ENCODE measurements at regions not wholly inside any gene's neighbourhood (a gene's known extent, or its start where the extent isn't known, plus 50 kb on each side); places are given as distances from the start of the nearest gene placed in this dataset.

- intact Hi-C loops (cut with micrococcal nuclease) = no loop called here
- CTCF ChIA-PET (ENCODE audit: partially characterized antibody) = no interaction called here
These were observed 152.8 kb downstream of the TMEM18 start for GRCh38 chr2:524442-524841.

GRCh38 chr2:523698-524270, 153.4 kb downstream of the TMEM18 start:
- Histone ChIP-seq H3K27ac (ENCODE audit: low read depth, low read length) (no peak overlapping the region), H3K4me3 (ENCODE audit: low read length in 2 of 2) (no peak overlapping the region), H3K9me3 (ENCODE audit: control insufficient read depth in 1 of 2, low read length in 2 of 2) (no peaks in the 10 kb centered on the region), H3K36me3 (ENCODE audit: insufficient read depth, low read length) (no peaks in the 10 kb centered on the region), H3K27me3 (ENCODE audit: insufficient read depth, low read length) (no peaks in the 10 kb centered on the region), H3K4me1 (ENCODE audit: insufficient read depth, low read length) (no peaks in the 10 kb centered on the region)
- no peak for DNase-seq
- Mint-ChIP-seq H3K4me3 (no peak overlapping the region), H3K9me3 (peaks cover 0 to 6% (median 0%) of the 10 kb centered on the region in 8 donors), H3K27ac (no peak overlapping the region), H3K36me3 (no peaks in the 10 kb centered on the region), H3K27me3 (peaks cover 9 to 12% of the 10 kb centered on the region in 2 donors), H3K4me1 (no peaks in the 10 kb centered on the region)
- intact Hi-C loops (cut with micrococcal nuclease) = no loop called here
- ChIA-PET POLR2A (ENCODE audit: partially characterized antibody) (no interaction called here), CTCF (ENCODE audit: partially characterized antibody) (no interaction called here)

More at GRCh38 chr2:524442-524841, 152.8 kb downstream of the TMEM18 start:
- Histone ChIP-seq H3K4me3 (ENCODE audit: low read length in 2 of 2) (no peak overlapping the region), H3K36me3 (ENCODE audit: insufficient read depth, low read length) (no peaks in the 10 kb centered on the region), H3K27me3 (ENCODE audit: insufficient read depth, low read length) (no peaks in the 10 kb centered on the region), H3K27ac (ENCODE audit: low read depth, low read length) (no peak overlapping the region), H3K9me3 (ENCODE audit: control insufficient read depth in 1 of 2, low read length in 2 of 2) (no peaks in the 10 kb centered on the region), H3K4me1 (ENCODE audit: insufficient read depth, low read length) (no peaks in the 10 kb centered on the region)
- peaks cover 12% of the 10 kb centered on the region in 2 donors for H3K27me3 Mint-ChIP-seq
- H3K9me3 Mint-ChIP-seq = peaks cover 0 to 6% (median 4%) of the 10 kb centered on the region in 8 donors
- H3K4me3 Mint-ChIP-seq = no peak overlapping the region
- no peaks in the 10 kb centered on the region for H3K36me3 Mint-ChIP-seq
- H3K27ac Mint-ChIP-seq = no peak overlapping the region
- H3K4me1 Mint-ChIP-seq = no peaks in the 10 kb centered on the region
- no peak for DNase-seq
- POLR2A ChIA-PET (ENCODE audit: partially characterized antibody) = no interaction called here

GRCh38 chr2:522776-523175, 154.4 kb downstream of the TMEM18 start:
- intact Hi-C loops (cut with micrococcal nuclease) = no loop called here
- Mint-ChIP-seq H3K36me3 (no peaks in the 10 kb centered on the region), H3K27me3 (peaks cover 9 to 13% of the 10 kb centered on the region in 2 donors), H3K27ac (no peak overlapping the region), H3K4me1 (no peaks in the 10 kb centered on the region), H3K4me3 (no peak overlapping the region), H3K9me3 (peaks cover 0 to 6% (median 0%) of the 10 kb centered on the region in 8 donors)
- Histone ChIP-seq H3K27ac (ENCODE audit: low read depth, low read length) (no peak overlapping the region), H3K27me3 (ENCODE audit: insufficient read depth, low read length) (no peaks in the 10 kb centered on the region), H3K36me3 (ENCODE audit: insufficient read depth, low read length) (no peaks in the 10 kb centered on the region), H3K4me3 (ENCODE audit: low read length in 2 of 2) (no peak overlapping the region), H3K9me3 (ENCODE audit: control insufficient read depth in 1 of 2, low read length in 2 of 2) (no peaks in the 10 kb centered on the region), H3K4me1 (ENCODE audit: insufficient read depth, low read length) (no peaks in the 10 kb centered on the region)
- ChIA-PET POLR2A (ENCODE audit: partially characterized antibody) (no interaction called here), CTCF (ENCODE audit: partially characterized antibody) (no interaction called here)
- no peak for DNase-seq

- no peak for DNase-seq
- no peaks in the 10 kb centered on the region for H3K27me3 ChIP-seq (ENCODE audit: insufficient read depth, low read length)
- H3K9me3 Mint-ChIP-seq = peaks cover 0 to 6% (median 0%) of the 10 kb centered on the region in 8 donors
- H3K4me3 ChIP-seq (ENCODE audit: low read length in 2 of 2) = no peak overlapping the region
- H3K27ac ChIP-seq (ENCODE audit: low read depth, low read length) = no peak overlapping the region
- H3K27me3 Mint-ChIP-seq = peaks cover 9 to 13% of the 10 kb centered on the region in 2 donors
- intact Hi-C loops (cut with micrococcal nuclease) = no loop called here
- H3K4me3 Mint-ChIP-seq = no peak overlapping the region
- no peaks in the 10 kb centered on the region for H3K36me3 Mint-ChIP-seq
- no peaks in the 10 kb centered on the region for H3K9me3 ChIP-seq (ENCODE audit: control insufficient read depth in 1 of 2, low read length in 2 of 2)
- POLR2A ChIA-PET (ENCODE audit: partially characterized antibody) = no interaction called here
- no peaks in the 10 kb centered on the region for H3K36me3 ChIP-seq (ENCODE audit: insufficient read depth, low read length)
- H3K4me1 ChIP-seq (ENCODE audit: insufficient read depth, low read length) = no peaks in the 10 kb centered on the region
- CTCF ChIA-PET (ENCODE audit: partially characterized antibody) = no interaction called here
- H3K4me1 Mint-ChIP-seq = no peaks in the 10 kb centered on the region
- H3K27ac Mint-ChIP-seq = no peak overlapping the region
These were observed 155.2 kb downstream of the TMEM18 start for GRCh38 chr2:521853-522530.

GRCh38 chr2:520663-521340, 156.4 kb downstream of the TMEM18 start:
- Histone ChIP-seq H3K9me3 (ENCODE audit: control insufficient read depth in 1 of 2, low read length in 2 of 2) (no peaks in the 10 kb centered on the region), H3K4me3 (ENCODE audit: low read length in 2 of 2) (no peak overlapping the region), H3K36me3 (ENCODE audit: insufficient read depth, low read length) (no peaks in the 10 kb centered on the region), H3K4me1 (ENCODE audit: insufficient read depth, low read length) (no peaks in the 10 kb centered on the region), H3K27me3 (ENCODE audit: insufficient read depth, low read length) (no peaks in the 10 kb centered on the region), H3K27ac (ENCODE audit: low read depth, low read length) (no peak overlapping the region)
- Mint-ChIP-seq H3K4me1 (no peaks in the 10 kb centered on the region), H3K27me3 (peaks cover 9 to 13% of the 10 kb centered on the region in 2 donors), H3K36me3 (no peaks in the 10 kb centered on the region), H3K4me3 (no peak overlapping the region), H3K27ac (peak overlapping the region in 2 of 7 donors; percentile 10 to 52), H3K9me3 (peaks cover 0 to 6% (median 0%) of the 10 kb centered on the region in 8 donors)
- intact Hi-C loops (cut with micrococcal nuclease) = no loop called here
- no peak for DNase-seq
- ChIA-PET POLR2A (ENCODE audit: partially characterized antibody) (no interaction called here), CTCF (ENCODE audit: partially characterized antibody) (no interaction called here)

- no peaks in the 10 kb centered on the region for H3K27me3 ChIP-seq (ENCODE audit: insufficient read depth, low read length)
- ChIA-PET POLR2A (ENCODE audit: partially characterized antibody) (no interaction called here), CTCF (ENCODE audit: partially characterized antibody) (no interaction called here)
- no peaks in the 10 kb centered on the region for H3K4me1 ChIP-seq (ENCODE audit: insufficient read depth, low read length)
- H3K27ac ChIP-seq (ENCODE audit: low read depth, low read length) = no peak overlapping the region
- H3K4me3 ChIP-seq (ENCODE audit: low read length in 2 of 2) = no peak overlapping the region
- intact Hi-C loops (cut with micrococcal nuclease) = no loop called here
- Mint-ChIP-seq H3K9me3 (peaks cover 0 to 2% (median 0%) of the 10 kb centered on the region in 8 donors), H3K27me3 (peaks cover 7 to 8% of the 10 kb centered on the region in 2 donors), H3K4me3 (no peak overlapping the region), H3K4me1 (no peaks in the 10 kb centered on the region), H3K36me3 (no peaks in the 10 kb centered on the region), H3K27ac (no peak overlapping the region)
- H3K36me3 ChIP-seq (ENCODE audit: insufficient read depth, low read length) = no peaks in the 10 kb centered on the region
- no peaks in the 10 kb centered on the region for H3K9me3 ChIP-seq (ENCODE audit: control insufficient read depth in 1 of 2, low read length in 2 of 2)
- no peak for DNase-seq
These were observed 160.3 kb downstream of the TMEM18 start for GRCh38 chr2:516944-517343.

GRCh38 chr2:516131-516530, 161.1 kb downstream of the TMEM18 start:
- DNase-seq = no peak
- POLR2A ChIA-PET (ENCODE audit: partially characterized antibody) = no interaction called here
- no peak overlapping the region for H3K27ac ChIP-seq (ENCODE audit: low read depth, low read length)
- H3K36me3 Mint-ChIP-seq = no peaks in the 10 kb centered on the region
- H3K27me3 Mint-ChIP-seq = peaks cover 5 to 7% of the 10 kb centered on the region in 2 donors
- intact Hi-C loops (cut with micrococcal nuclease) = no loop called here
- no peaks in the 10 kb centered on the region for H3K36me3 ChIP-seq (ENCODE audit: insufficient read depth, low read length)
- CTCF ChIA-PET (ENCODE audit: partially characterized antibody) = no interaction called here
- no peaks in the 10 kb centered on the region for H3K27me3 ChIP-seq (ENCODE audit: insufficient read depth, low read length)
- H3K27ac Mint-ChIP-seq = no peak overlapping the region
- H3K4me3 ChIP-seq (ENCODE audit: low read length in 2 of 2) = no peak overlapping the region
- H3K9me3 ChIP-seq (ENCODE audit: control insufficient read depth in 1 of 2, low read length in 2 of 2) = no peaks in the 10 kb centered on the region
- H3K4me3 Mint-ChIP-seq = no peak overlapping the region
- H3K4me1 Mint-ChIP-seq = no peaks in the 10 kb centered on the region
- H3K9me3 Mint-ChIP-seq = peaks cover 0 to 2% (median 0%) of the 10 kb centered on the region in 8 donors
- H3K4me1 ChIP-seq (ENCODE audit: insufficient read depth, low read length) = no peaks in the 10 kb centered on the region

Data from CD4-positive, alpha-beta memory T cell (primary cell).